HUES6 (cell line): ENCODE measurements at regions not wholly inside any gene's neighbourhood (a gene's known extent, or its start where the extent isn't known, plus 50 kb on each side); places are given as distances from the start of the nearest gene placed in this dataset.
"Not testable (repeated sequence)": the region's sequence is repeated elsewhere in the genome, so short reads cannot be mapped to it uniquely, and the experiment has no call there.

ENCODE experiments used
- H3K27ac ChIP-seq: 2 replicates; pipeline ENCODE4 v1.7.0; 2013; ENCODE audit warnings: low read depth, mild to moderate bottlenecking, low read length, inconsistent platforms
- H3K27me3 ChIP-seq: 2 replicates; pipeline ENCODE4 v1.6.1; 2013; ENCODE audit warnings: low read length; ENCODE audit not compliant: control insufficient read depth, insufficient read depth
- H3K36me3 ChIP-seq: 2 replicates; pipeline ENCODE4 v1.6.1; 2013; ENCODE audit warnings: low read length; ENCODE audit not compliant: control insufficient read depth, insufficient read depth
- H3K4me1 ChIP-seq: 2 replicates; pipeline ENCODE4 v1.6.1; 2013; ENCODE audit warnings: low read length; ENCODE audit not compliant: control insufficient read depth, insufficient read depth
- H3K4me3 ChIP-seq: 2 replicates; pipeline ENCODE4 v1.5.1; 2013; ENCODE audit warnings: low read depth, low read length
- H3K9ac ChIP-seq: one replicate; pipeline ENCODE4 v1.6.1; 2013; ENCODE audit warnings: mild to moderate bottlenecking, low read length
- H3K9me3 ChIP-seq: 2 replicates; pipeline ENCODE4 v1.6.1; 2013; ENCODE audit warnings: low read depth, low read length; ENCODE audit not compliant: control insufficient read depth, insufficient read depth

DNA sequence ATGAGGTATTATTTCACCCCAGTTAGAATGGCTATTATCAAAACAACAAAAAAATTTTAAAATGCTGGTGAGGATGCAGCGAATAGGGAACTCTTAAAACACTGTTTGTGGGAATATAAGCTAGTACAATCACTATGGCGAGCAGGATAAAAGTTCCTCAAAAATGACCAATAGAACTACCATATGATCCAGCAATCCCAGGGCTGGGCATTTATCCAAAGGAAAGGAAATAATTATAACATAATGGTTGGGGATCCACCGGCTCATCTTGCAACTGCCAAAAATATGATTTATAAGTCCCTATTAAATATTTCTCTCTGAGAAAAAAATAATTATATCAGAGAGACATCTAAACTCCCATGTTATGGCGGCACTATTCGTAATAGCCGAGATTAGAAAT lies 127.6 kb upstream of the MME start:
- no peaks in the 10 kb centered on the region for H3K4me1 ChIP-seq
- H3K9me3 ChIP-seq = 0 out of 2 replicates have a peak, but pooled peaks cover under 1% of the 10 kb centered on the region
- H3K9ac ChIP-seq = no peak overlapping the region
- H3K36me3 ChIP-seq = no peaks in the 10 kb centered on the region
- no peak overlapping the region for H3K4me3 ChIP-seq
- no peak overlapping the region for H3K27ac ChIP-seq
- H3K27me3 ChIP-seq = no peaks in the 10 kb centered on the region

DNA sequence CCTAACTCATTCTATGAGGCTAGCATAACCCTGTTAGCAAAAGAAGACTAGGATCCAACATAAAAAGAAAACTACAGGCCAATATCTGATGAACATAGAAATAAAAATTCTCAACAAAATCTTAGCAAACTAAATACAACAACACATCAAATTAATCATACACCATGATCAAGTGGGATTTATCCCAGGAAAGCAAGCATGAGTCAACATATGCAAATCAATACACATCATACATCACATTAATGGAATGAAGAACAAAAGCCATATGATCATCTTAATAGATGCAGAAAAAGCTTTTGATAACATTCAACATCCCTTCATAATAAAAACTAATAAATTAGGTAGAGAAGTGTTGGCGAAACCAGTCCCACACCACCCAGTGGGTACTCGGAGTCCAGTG lies 136.1 kb upstream of the MME start:
- H3K27me3 ChIP-seq = no peaks in the 10 kb centered on the region
- H3K9me3 ChIP-seq = peaks cover 9% of the 10 kb centered on the region
- H3K36me3 ChIP-seq = no peaks in the 10 kb centered on the region
- H3K4me3 ChIP-seq = no peak overlapping the region
- no peaks in the 10 kb centered on the region for H3K4me1 ChIP-seq
- no peak overlapping the region for H3K9ac ChIP-seq
- H3K27ac ChIP-seq = no peak overlapping the region

DNA sequence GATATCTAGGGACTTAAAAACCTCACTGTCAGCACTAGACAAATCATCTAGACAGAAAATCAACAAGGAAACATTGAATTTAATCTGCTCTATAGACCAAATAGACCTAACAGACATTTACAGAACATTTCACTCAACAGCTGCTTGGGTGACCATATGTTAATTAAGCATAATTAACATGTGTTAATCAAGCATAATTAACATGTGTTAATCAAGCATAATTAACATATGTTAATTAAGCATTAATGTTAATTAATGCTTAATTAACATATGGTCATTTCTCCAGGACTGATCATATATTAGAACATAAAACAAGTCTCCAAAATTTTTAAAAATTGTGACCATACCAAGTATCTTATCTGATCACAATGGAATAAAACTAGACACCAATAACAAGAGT lies 137.3 kb upstream of the MME start:
- Histone ChIP-seq H3K36me3 (no peaks in the 10 kb centered on the region), H3K4me1 (no peaks in the 10 kb centered on the region), H3K27me3 (no peaks in the 10 kb centered on the region), H3K9ac (no peak overlapping the region), H3K4me3 (no peak overlapping the region), H3K27ac (no peak overlapping the region), H3K9me3 (peaks cover 9% of the 10 kb centered on the region)

DNA sequence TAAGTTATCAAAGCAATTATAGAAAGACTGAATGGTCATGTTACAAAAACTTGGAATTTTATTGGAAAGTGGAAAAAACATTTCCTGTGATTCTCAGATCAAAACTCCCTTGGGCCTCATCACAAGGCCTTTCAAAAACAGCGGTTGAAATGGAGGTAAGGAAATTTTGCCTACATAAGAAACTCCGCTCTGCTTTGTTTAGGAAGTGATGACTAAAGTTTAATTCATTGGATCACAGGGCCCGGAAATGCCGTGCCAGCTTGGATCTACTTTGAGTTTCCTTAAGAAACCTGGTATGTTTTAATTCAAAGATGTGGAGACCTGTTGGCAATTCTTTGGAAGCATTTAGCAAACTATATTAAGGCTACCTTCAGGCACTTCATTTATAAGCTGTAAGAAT lies 143.9 kb upstream of the MME start:
- H3K27me3 ChIP-seq = no peaks in the 10 kb centered on the region
- no peak overlapping the region for H3K27ac ChIP-seq
- H3K9me3 ChIP-seq = no peaks in the 10 kb centered on the region
- H3K9ac ChIP-seq = no peak overlapping the region
- no peaks in the 10 kb centered on the region for H3K4me1 ChIP-seq
- no peaks in the 10 kb centered on the region for H3K36me3 ChIP-seq
- no peak overlapping the region for H3K4me3 ChIP-seq

DNA sequence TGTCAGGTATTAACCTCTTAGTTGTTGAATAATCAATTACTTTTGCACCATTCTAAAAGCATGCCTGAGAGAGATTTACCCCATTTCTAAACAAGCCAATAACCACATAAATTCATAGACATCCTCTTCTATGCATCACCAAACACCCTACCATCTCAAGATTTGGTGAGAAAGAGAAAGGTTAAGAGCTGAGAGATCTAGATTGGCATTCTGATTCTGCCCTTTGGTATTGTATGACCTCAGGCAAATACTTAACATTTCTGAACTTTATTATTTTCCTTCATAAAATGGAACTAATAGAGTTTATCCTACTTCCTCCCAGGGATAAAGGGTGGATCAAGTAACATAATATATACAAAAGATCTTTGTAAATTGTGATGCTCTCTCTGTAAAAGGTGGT lies 146.5 kb upstream of the MME start:
- Histone ChIP-seq H3K4me1 (no peaks in the 10 kb centered on the region), H3K4me3 (no peak overlapping the region), H3K9me3 (no peaks in the 10 kb centered on the region), H3K27ac (no peak overlapping the region), H3K27me3 (no peaks in the 10 kb centered on the region), H3K36me3 (no peaks in the 10 kb centered on the region), H3K9ac (no peak overlapping the region)

DNA sequence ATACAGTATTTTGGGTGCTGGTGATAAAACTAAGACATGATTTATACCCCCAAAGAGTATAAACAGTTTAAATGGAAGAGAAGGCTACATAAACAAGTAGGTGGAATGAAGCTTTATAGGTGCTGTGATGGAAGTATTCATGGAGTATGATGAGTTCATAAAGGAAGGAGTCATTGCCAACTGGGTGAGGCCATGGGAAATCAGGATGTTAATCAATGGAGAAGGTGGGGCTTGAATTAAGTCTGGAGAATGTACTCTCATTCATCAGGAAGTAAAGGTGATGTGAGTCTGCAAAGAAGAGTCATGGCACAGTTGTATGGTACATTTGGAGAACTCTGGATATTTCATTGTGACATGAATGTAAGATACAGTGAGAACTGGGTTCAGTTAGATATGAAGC lies 147.5 kb upstream of the MME start:
- Histone ChIP-seq H3K27me3 (no peaks in the 10 kb centered on the region), H3K9me3 (no peaks in the 10 kb centered on the region), H3K27ac (no peak overlapping the region), H3K4me3 (no peak overlapping the region), H3K36me3 (no peaks in the 10 kb centered on the region), H3K9ac (no peak overlapping the region), H3K4me1 (no peaks in the 10 kb centered on the region)

DNA sequence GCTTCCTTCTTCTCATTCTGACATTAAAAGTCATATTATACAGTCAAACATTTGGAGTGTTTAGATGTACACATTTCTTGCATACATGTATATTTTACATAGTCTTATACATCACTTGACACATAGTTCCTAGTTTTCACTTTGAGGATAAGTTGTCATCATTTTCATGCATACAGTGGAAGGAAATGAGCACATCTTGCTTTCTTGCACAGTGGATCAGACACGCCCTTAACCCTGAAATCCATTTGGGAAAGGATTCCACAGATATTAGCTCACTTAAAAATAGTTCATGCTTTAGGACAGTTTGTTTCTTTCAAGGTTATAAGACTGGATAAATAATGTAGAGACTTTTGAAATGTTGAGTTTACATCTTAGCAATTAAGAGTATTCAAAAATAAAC lies 148.6 kb upstream of the MME start:
- H3K9ac ChIP-seq = no peak overlapping the region
- H3K4me3 ChIP-seq = no peak overlapping the region
- no peaks in the 10 kb centered on the region for H3K36me3 ChIP-seq
- H3K9me3 ChIP-seq = no peaks in the 10 kb centered on the region
- no peaks in the 10 kb centered on the region for H3K4me1 ChIP-seq
- no peak overlapping the region for H3K27ac ChIP-seq
- H3K27me3 ChIP-seq = no peaks in the 10 kb centered on the region

DNA sequence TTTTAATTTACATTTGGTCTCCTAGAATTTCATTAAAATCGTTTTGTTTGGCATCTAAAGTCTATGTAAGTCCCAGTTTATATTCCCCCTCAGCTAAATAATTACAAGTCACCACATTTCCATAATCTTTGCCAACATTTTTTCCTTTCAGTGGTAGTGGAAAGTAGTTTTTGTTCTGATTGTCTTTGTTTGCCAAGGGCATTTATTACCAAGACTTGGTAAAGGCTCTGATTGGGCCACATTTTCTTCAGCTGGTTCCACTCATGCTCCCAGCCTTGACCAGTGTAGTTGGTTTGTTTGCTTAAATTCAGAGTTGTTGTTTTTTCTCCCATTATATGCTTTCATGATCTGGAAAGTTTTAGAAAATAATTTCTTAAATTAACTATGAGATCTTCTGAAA lies 153.4 kb upstream of the MME start:
- no peaks in the 10 kb centered on the region for H3K27me3 ChIP-seq
- H3K27ac ChIP-seq = no peak overlapping the region
- H3K4me3 ChIP-seq = no peak overlapping the region
- H3K36me3 ChIP-seq = no peaks in the 10 kb centered on the region
- H3K4me1 ChIP-seq = no peaks in the 10 kb centered on the region
- H3K9me3 ChIP-seq = peaks cover 7% of the 10 kb centered on the region
- no peak overlapping the region for H3K9ac ChIP-seq

DNA sequence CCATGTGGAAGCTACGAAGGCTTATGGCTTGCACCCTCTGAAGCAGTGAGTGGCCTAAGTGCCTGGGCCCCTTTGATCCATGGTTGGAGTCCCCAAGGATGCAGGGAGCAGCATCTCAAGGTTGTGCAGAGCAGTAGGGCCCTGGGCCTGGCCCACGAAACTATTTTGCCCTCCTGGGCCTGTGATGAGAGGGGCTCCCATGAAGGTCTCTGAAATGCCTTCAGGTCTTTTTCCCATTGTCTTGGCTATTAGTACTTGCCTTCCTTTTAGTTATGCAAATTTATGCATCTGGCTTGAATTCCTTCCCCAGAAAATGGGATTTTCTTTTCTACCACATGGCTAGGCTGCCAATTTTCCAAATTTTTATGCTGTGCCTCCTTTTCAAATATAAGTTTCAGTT lies 158.8 kb upstream of the MME start:
- H3K4me3 ChIP-seq = no peak overlapping the region; the same call in 1 of the 2 replicates

DNA sequence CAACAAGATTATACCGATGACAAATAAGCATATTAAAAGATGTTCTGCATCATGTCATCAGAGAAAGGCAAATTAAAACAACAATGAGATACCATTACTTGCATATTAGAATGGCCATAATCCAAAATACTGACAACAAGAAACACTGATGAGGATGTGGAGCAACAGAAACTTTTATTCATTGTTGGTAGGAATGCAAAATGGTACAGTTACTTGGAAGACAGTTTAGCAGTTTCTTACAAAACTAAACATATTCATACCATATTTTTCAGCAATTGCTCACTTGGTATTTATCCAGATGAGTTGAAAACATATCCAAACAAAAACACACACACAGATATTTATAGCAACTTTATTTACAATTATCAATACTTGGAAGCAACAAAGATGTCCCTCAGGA lies 160.9 kb upstream of the MME start:
- H3K9me3 ChIP-seq = peaks cover 27% of the 10 kb centered on the region
- H3K4me1 ChIP-seq = no peaks in the 10 kb centered on the region
- H3K4me3 ChIP-seq = no peak overlapping the region
- H3K27me3 ChIP-seq = no peaks in the 10 kb centered on the region
- no peak overlapping the region for H3K27ac ChIP-seq
- H3K36me3 ChIP-seq = no peaks in the 10 kb centered on the region
- no peak overlapping the region for H3K9ac ChIP-seq

More for the DNA sequence above, 158.8 kb upstream of the MME start:
- Histone ChIP-seq H3K27ac (no peak overlapping the region), H3K27me3 (no peaks in the 10 kb centered on the region), H3K9me3 (peaks cover 24% of the 10 kb centered on the region), H3K9ac (no peak overlapping the region), H3K4me1 (no peaks in the 10 kb centered on the region), H3K36me3 (no peaks in the 10 kb centered on the region)

DNA sequence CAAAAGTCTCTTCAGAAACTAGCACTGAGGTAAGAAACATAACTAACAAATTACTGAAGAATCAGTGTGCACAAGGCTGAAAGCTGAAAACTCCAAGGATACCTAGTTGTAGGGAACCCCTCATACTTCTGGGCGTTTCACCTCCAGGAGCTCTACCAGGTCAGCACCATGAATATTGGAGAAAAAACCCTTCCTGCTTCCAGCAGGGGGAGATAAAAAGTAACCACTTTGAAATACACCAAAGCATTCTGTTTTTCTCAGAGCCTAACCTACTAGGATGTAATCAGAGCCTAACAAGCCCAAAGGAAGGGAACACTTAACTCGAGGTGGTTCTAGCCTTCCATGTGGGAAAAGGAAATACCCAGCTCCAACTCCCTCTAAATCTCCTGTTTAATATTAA lies 175.8 kb upstream of the MME start:
- Histone ChIP-seq H3K36me3 (no peaks in the 10 kb centered on the region), H3K4me3 (no peak overlapping the region), H3K9me3 (no peaks in the 10 kb centered on the region), H3K27ac (no peak overlapping the region), H3K4me1 (no peaks in the 10 kb centered on the region), H3K27me3 (no peaks in the 10 kb centered on the region), H3K9ac (no peak overlapping the region)

DNA sequence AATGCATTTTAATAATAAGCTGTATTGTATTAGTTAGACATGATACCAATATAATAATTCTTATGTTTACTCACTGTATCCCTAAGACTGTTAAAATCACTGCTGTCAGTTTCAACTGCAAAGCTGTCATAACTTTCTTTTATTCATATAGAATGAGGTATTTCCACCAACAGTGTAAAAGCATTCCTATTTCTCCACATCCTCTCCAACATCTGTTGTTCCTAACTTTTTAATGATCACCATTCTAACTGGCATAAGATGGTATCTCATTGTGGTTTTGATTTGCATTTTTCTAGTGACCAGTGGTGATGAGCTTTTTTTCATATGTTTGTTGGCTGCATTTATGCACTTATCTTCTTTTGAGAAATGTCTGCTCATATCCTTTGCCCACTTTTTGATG lies 177.6 kb upstream of the MME start:
- H3K4me3 ChIP-seq, H3K4me1 ChIP-seq, H3K9ac ChIP-seq, H3K9me3 ChIP-seq, H3K27me3 ChIP-seq, H3K27ac ChIP-seq, H3K36me3 ChIP-seq: not testable (repeated sequence)
